Erythroblast (primary cell): ENCODE measurements at regions not wholly inside any gene's neighbourhood (a gene's known extent, or its start where the extent isn't known, plus 50 kb on each side); places are given as distances from the start of the nearest gene placed in this dataset.

ENCODE experiments used
- GATA1 ChIP-seq: IDR thresholded peaks from 2 replicates; pipeline ENCODE4 v1.6.1; 2011; ENCODE audit warnings: low read depth, mild to moderate bottlenecking, control low read depth, low read length, moderate library complexity
- POLR2A ChIP-seq: IDR thresholded peaks from 2 replicates; pipeline ENCODE4 v1.6.1; 2011; ENCODE audit warnings: mild to moderate bottlenecking, low read length

- TF ChIP-seq POLR2A, result no peak
- no peak for TF ChIP-seq GATA1
These were observed 159.6 kb upstream of the TPK1 start for GRCh38 chr7:144995495-144995894.
